ENCODE measurements at regions not wholly inside any gene's neighbourhood (a gene's known extent, or its start where the extent isn't known, plus 50 kb on each side); places are given as distances from the start of the nearest gene placed in this dataset.

DNA sequence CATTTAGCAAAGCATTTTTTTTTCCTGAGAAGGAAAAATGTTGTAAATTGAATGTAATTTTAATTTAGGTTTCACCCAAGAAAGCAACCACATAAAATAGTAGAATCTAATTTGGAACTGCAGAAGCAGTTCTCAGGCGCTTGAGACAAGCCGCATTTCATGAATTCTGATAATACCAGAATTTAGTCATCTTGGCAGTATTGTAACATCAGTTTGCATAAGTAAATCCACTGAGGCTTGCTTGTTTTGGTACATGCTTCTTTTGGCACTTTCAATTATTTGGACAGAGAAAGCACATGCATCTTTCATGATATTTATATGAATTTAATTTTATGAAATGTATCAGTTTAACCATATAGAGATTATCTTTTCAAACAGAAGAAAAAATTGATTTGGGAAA lies 389.7 kb upstream of the ROBO1 start:
- H3K36me3 ChIP-seq, result no peaks in the 10 kb centered on the region
- H3K27ac ChIP-seq, result no peak overlapping the region
- H3K4me3 ChIP-seq, result no peak overlapping the region
- TF ChIP-seq POLR2AphosphoS5 (IDR thresholded peaks at IDR 0.05), result no peak
- TF ChIP-seq, protein P1, sequence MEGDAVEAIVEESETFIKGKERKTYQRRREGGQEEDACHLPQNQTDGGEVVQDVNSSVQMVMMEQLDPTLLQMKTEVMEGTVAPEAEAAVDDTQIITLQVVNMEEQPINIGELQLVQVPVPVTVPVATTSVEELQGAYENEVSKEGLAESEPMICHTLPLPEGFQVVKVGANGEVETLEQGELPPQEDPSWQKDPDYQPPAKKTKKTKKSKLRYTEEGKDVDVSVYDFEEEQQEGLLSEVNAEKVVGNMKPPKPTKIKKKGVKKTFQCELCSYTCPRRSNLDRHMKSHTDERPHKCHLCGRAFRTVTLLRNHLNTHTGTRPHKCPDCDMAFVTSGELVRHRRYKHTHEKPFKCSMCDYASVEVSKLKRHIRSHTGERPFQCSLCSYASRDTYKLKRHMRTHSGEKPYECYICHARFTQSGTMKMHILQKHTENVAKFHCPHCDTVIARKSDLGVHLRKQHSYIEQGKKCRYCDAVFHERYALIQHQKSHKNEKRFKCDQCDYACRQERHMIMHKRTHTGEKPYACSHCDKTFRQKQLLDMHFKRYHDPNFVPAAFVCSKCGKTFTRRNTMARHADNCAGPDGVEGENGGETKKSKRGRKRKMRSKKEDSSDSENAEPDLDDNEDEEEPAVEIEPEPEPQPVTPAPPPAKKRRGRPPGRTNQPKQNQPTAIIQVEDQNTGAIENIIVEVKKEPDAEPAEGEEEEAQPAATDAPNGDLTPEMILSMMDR (IDR thresholded peaks at IDR 0.05), result no peak
- ATAC-seq, result no peak
- H3K9me3 ChIP-seq, result no peaks in the 10 kb centered on the region
- no peaks in the 10 kb centered on the region for H3K4me1 ChIP-seq
- H3K27me3 ChIP-seq, result no peaks in the 10 kb centered on the region
- 61 to 75% methylated on average over 2 of the region's 2 CpGs for WGBS, 2 donors (ENCODE audit: low coverage in 1 of 2)

DNA sequence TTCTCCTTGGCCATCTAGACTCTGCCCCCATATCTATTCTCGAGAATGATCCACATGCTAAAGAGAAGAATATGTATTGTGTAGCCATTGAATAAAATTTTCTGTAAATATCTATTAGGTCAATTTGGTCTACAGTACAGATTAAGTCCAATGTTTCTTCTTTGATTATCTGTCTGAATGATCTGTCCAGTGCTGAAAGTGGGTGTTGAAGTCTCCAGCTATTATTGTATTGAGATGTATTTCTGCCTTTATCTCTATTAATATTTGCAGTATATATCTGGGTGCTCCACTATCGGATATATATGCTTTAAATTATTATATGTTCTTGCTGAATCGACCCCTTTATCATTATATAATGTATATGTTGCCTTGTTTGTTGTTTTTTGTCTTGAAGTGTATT lies 384.9 kb upstream of the ROBO1 start:
- TF ChIP-seq, protein P1 (IDR thresholded peaks at IDR 0.05), result no peak
- TF ChIP-seq POLR2AphosphoS5 (IDR thresholded peaks at IDR 0.05) (no peak), POLR2A (IDR thresholded peaks at IDR 0.05) (no peak), EP300 (IDR thresholded peaks at IDR 0.05) (no peak)
- Histone ChIP-seq H3K27me3 (no peaks in the 10 kb centered on the region), H3K4me3 (no peak overlapping the region), H3K27ac (no peak overlapping the region), H3K4me1 (no peaks in the 10 kb centered on the region), H3K36me3 (no peaks in the 10 kb centered on the region), H3K9me3 (peaks cover 0 to 16% (median 0%) of the 10 kb centered on the region in 3 donors)
- 74 to 81% methylated on average over 2 to 3 of the region's 3 CpGs for WGBS, 2 donors (ENCODE audit: low coverage in 1 of 2)
- ATAC-seq, result no peak

- Histone ChIP-seq H3K9me3 (peaks cover 0 to 5% (median 0%) of the 10 kb centered on the region in 3 donors), H3K27ac (no peak overlapping the region), H3K36me3 (no peaks in the 10 kb centered on the region), H3K4me3 (no peak overlapping the region), H3K4me1 (no peaks in the 10 kb centered on the region), H3K27me3 (no peaks in the 10 kb centered on the region)
- 61 to 69% methylated on average over 4 of the region's 4 CpGs for WGBS, 2 donors (ENCODE audit: low coverage in 1 of 2)
- no peak for ATAC-seq
- TF ChIP-seq, protein P1 (IDR thresholded peaks at IDR 0.05), result no peak
- TF ChIP-seq POLR2AphosphoS5 (IDR thresholded peaks at IDR 0.05) (no peak), POLR2A (IDR thresholded peaks at IDR 0.05) (no peak), EP300 (IDR thresholded peaks at IDR 0.05) (no peak)
Measured at GRCh38 chr3:80142714-80143113, 374.9 kb upstream of the ROBO1 start.

DNA sequence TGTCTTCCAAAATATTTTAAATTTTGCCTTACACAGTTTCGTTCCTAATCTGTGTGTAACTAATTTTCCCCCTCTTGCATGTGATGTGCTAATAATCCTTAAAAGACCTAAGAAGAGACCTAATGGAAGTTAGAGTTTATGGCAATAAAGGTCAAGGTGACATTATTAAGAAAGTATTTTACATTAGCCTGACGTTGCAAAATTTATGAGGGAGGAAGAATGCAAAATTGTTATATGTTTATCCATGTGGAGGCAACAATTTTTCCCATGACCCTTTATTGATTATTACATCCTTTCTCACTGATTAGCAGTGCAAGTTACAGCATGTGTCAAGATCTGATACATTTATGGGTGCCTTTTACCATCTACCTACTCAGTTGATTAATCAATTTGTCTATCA lies 373.8 kb upstream of the ROBO1 start:
- Histone ChIP-seq H3K27me3 (no peaks in the 10 kb centered on the region), H3K27ac (no peak overlapping the region), H3K4me3 (no peak overlapping the region), H3K36me3 (no peaks in the 10 kb centered on the region), H3K4me1 (no peaks in the 10 kb centered on the region), H3K9me3 (no peaks in the 10 kb centered on the region)
- ATAC-seq, result no peak
- TF ChIP-seq POLR2A (IDR thresholded peaks at IDR 0.05), result no peak
- WGBS, 2 donors (ENCODE audit: low coverage in 1 of 2), result 66 to 93% methylated on average over 2 of the region's 2 CpGs

- Histone ChIP-seq H3K36me3 (no peaks in the 10 kb centered on the region), H3K4me3 (no peak overlapping the region), H3K4me1 (no peaks in the 10 kb centered on the region), H3K27me3 (no peaks in the 10 kb centered on the region), H3K27ac (no peak overlapping the region), H3K9me3 (no peaks in the 10 kb centered on the region)
- no peak for ATAC-seq
- WGBS, 2 donors (ENCODE audit: low coverage in 1 of 2), result 69 to 76% methylated on average over 3 of the region's 3 CpGs
- no peak for TF ChIP-seq POLR2A (IDR thresholded peaks at IDR 0.05)
Measured at GRCh38 chr3:80116281-80116680, 348.5 kb upstream of the ROBO1 start.

- TF ChIP-seq POLR2AphosphoS5 (IDR thresholded peaks at IDR 0.05), result no peak
- no peak for TF ChIP-seq POLR2A (IDR thresholded peaks at IDR 0.05)
- no peak for TF ChIP-seq EP300 (IDR thresholded peaks at IDR 0.05)
- TF ChIP-seq, protein P1 (IDR thresholded peaks at IDR 0.05), result no peak
- no peaks in the 10 kb centered on the region for H3K9me3 ChIP-seq
- WGBS, 2 donors (ENCODE audit: low coverage in 1 of 2), result 67 to 83% methylated on average over 1 of the region's 1 CpG
- no peak for ATAC-seq
- no peak overlapping the region for H3K4me3 ChIP-seq
- H3K27ac ChIP-seq, result no peak overlapping the region
- H3K36me3 ChIP-seq, result no peaks in the 10 kb centered on the region
- H3K4me1 ChIP-seq, result no peaks in the 10 kb centered on the region
- H3K27me3 ChIP-seq, result no peaks in the 10 kb centered on the region
Measured at GRCh38 chr3:80114694-80115093, 346.9 kb upstream of the ROBO1 start.

Measured in gastroesophageal sphincter (tissue), 4 donors.